ENCODE measurements at regions not wholly inside any gene's neighbourhood (a gene's known extent, or its start where the extent isn't known, plus 50 kb on each side); places are given as distances from the start of the nearest gene placed in this dataset.

- H3K4me3 ChIP-seq (ENCODE audit: low read length): no peak overlapping the region
- H3K9me3 ChIP-seq (ENCODE audit: control insufficient read depth, insufficient read depth, low read length): no peaks in the 10 kb centered on the region
- H3K9me3 Mint-ChIP-seq: no peaks in the 10 kb centered on the region
- H3K27ac Mint-ChIP-seq: no peak overlapping the region
- ATAC-seq: no peak
- H3K4me1 ChIP-seq (ENCODE audit: control insufficient read depth, insufficient read depth, low read length): no peaks in the 10 kb centered on the region
- intact Hi-C loops (cut with micrococcal nuclease): no loop called here
- H3K36me3 Mint-ChIP-seq: no peaks in the 10 kb centered on the region
- no peaks in the 10 kb centered on the region for H3K36me3 ChIP-seq (ENCODE audit: control insufficient read depth, insufficient read depth, low read length)
- peaks cover 20 to 67% of the 10 kb centered on the region in 2 donors for H3K27me3 Mint-ChIP-seq (ENCODE audit: low read depth in 2 of 2)
- no peaks in the 10 kb centered on the region for H3K4me1 Mint-ChIP-seq
- no peak overlapping the region for H3K4me3 Mint-ChIP-seq
- H3K27me3 ChIP-seq (ENCODE audit: control insufficient read depth, insufficient read depth, low read length): no peaks in the 10 kb centered on the region
- no peak overlapping the region for H3K27ac ChIP-seq (ENCODE audit: low read length)
- no peak for TF ChIP-seq CTCF (IDR thresholded peaks at IDR 0.05)
- no peak for DNase-seq
- WGBS (ENCODE audit: insufficient coverage): 81% methylated on average over 3 of the region's 5 CpGs
These were observed 76.1 kb downstream of the HMHB1 start for GRCh38 chr5:143887903-143888665.

GRCh38 chr5:143888912-143889311 is 77.0 kb downstream of the HMHB1 start:
- H3K9me3 ChIP-seq (ENCODE audit: control insufficient read depth, insufficient read depth, low read length): no peaks in the 10 kb centered on the region
- H3K4me1 ChIP-seq (ENCODE audit: control insufficient read depth, insufficient read depth, low read length): no peaks in the 10 kb centered on the region
- intact Hi-C loops (cut with micrococcal nuclease): no loop called here
- peaks cover 18 to 65% of the 10 kb centered on the region in 2 donors for H3K27me3 Mint-ChIP-seq (ENCODE audit: low read depth in 2 of 2)
- no peaks in the 10 kb centered on the region for H3K36me3 ChIP-seq (ENCODE audit: control insufficient read depth, insufficient read depth, low read length)
- H3K27ac ChIP-seq (ENCODE audit: low read length): no peak overlapping the region
- no peak overlapping the region for H3K4me3 ChIP-seq (ENCODE audit: low read length)
- no peak overlapping the region for H3K4me3 Mint-ChIP-seq
- no peaks in the 10 kb centered on the region for H3K4me1 Mint-ChIP-seq
- H3K36me3 Mint-ChIP-seq: no peaks in the 10 kb centered on the region
- no peaks in the 10 kb centered on the region for H3K27me3 ChIP-seq (ENCODE audit: control insufficient read depth, insufficient read depth, low read length)
- ATAC-seq: no peak
- 93% methylated on average over 3 of the region's 3 CpGs for WGBS (ENCODE audit: insufficient coverage)
- H3K9me3 Mint-ChIP-seq: no peaks in the 10 kb centered on the region
- no peak overlapping the region for H3K27ac Mint-ChIP-seq
- DNase-seq: no peak
- TF ChIP-seq CTCF (IDR thresholded peaks at IDR 0.05): no peak

GRCh38 chr5:143889986-143890385 is 78.0 kb downstream of the HMHB1 start:
- TF ChIP-seq CTCF (IDR thresholded peaks at IDR 0.05): no peak
- peaks cover 17 to 65% of the 10 kb centered on the region in 2 donors for H3K27me3 Mint-ChIP-seq (ENCODE audit: low read depth in 2 of 2)
- no peaks in the 10 kb centered on the region for H3K36me3 Mint-ChIP-seq
- intact Hi-C loops (cut with micrococcal nuclease): no loop called here
- H3K9me3 Mint-ChIP-seq: no peaks in the 10 kb centered on the region
- no peak overlapping the region for H3K27ac Mint-ChIP-seq
- ATAC-seq: no peak
- H3K36me3 ChIP-seq (ENCODE audit: control insufficient read depth, insufficient read depth, low read length): no peaks in the 10 kb centered on the region
- no peaks in the 10 kb centered on the region for H3K4me1 Mint-ChIP-seq
- no peak overlapping the region for H3K4me3 ChIP-seq (ENCODE audit: low read length)
- no peaks in the 10 kb centered on the region for H3K9me3 ChIP-seq (ENCODE audit: control insufficient read depth, insufficient read depth, low read length)
- H3K27me3 ChIP-seq (ENCODE audit: control insufficient read depth, insufficient read depth, low read length): no peaks in the 10 kb centered on the region
- no peak overlapping the region for H3K4me3 Mint-ChIP-seq
- WGBS (ENCODE audit: insufficient coverage): 97% methylated on average over 3 of the region's 3 CpGs
- no peak overlapping the region for H3K27ac ChIP-seq (ENCODE audit: low read length)
- no peak for DNase-seq
- H3K4me1 ChIP-seq (ENCODE audit: control insufficient read depth, insufficient read depth, low read length): no peaks in the 10 kb centered on the region

GRCh38 chr5:143890487-143890886 is 78.5 kb downstream of the HMHB1 start:
- intact Hi-C loops (cut with micrococcal nuclease): no loop called here

More at GRCh38 chr5:143890487-143890886, 78.5 kb downstream of the HMHB1 start:
- ATAC-seq (no peak), DNase-seq (no peak)
- Mint-ChIP-seq H3K36me3 (no peaks in the 10 kb centered on the region), H3K4me3 (no peak overlapping the region), H3K4me1 (no peaks in the 10 kb centered on the region), H3K27ac (no peak overlapping the region), H3K9me3 (no peaks in the 10 kb centered on the region), H3K27me3 (ENCODE audit: low read depth in 2 of 2) (peaks cover 17 to 65% of the 10 kb centered on the region in 2 donors)
- Histone ChIP-seq H3K27ac (ENCODE audit: low read length) (no peak overlapping the region), H3K4me3 (ENCODE audit: low read length) (no peak overlapping the region), H3K27me3 (ENCODE audit: control insufficient read depth, insufficient read depth, low read length) (no peaks in the 10 kb centered on the region), H3K36me3 (ENCODE audit: control insufficient read depth, insufficient read depth, low read length) (no peaks in the 10 kb centered on the region), H3K4me1 (ENCODE audit: control insufficient read depth, insufficient read depth, low read length) (no peaks in the 10 kb centered on the region), H3K9me3 (ENCODE audit: control insufficient read depth, insufficient read depth, low read length) (no peaks in the 10 kb centered on the region)
- WGBS (ENCODE audit: insufficient coverage): 82% methylated on average over 2 of the region's 3 CpGs
- TF ChIP-seq CTCF (IDR thresholded peaks at IDR 0.05): no peak

Measured in natural killer cell (primary cell).